DND-41 (cell line): ENCODE measurements at regions not wholly inside any gene's neighbourhood (a gene's known extent, or its start where the extent isn't known, plus 50 kb on each side); places are given as distances from the start of the nearest gene placed in this dataset.

Experiments used
- ATAC-seq: fragments of 200-7000 bp; cut with Tn5 transposase; 3 replicates; pipeline ENCODE4 v1.9.1; 2021; ENCODE audit warnings: low read depth; ENCODE audit not compliant: insufficient read depth
- DNase-seq: peaks from one replicate; pipeline ENCODE4 v3.0.0-alpha.2; 2020
- H2AFZ ChIP-seq: 2 replicates; pipeline ENCODE4 v1.6.0; 2012; ENCODE audit warnings: low read depth, low read length
- H3K27ac ChIP-seq: 2 replicates; pipeline ENCODE4 v1.5.1; 2012; ENCODE audit warnings: low read length, inconsistent platforms
- H3K27me3 ChIP-seq: fragments of 200-600 bp; sonication (generic); 2 replicates; pipeline ENCODE4 v1.6.0; 2012; ENCODE audit warnings: low read length, mild to moderate bottlenecking, inconsistent platforms; ENCODE audit not compliant: insufficient read depth, poor library complexity
- H3K36me3 ChIP-seq: 2 replicates; pipeline ENCODE4 v1.5.1; 2012; ENCODE audit warnings: low read length, inconsistent platforms; ENCODE audit not compliant: insufficient read depth
- H3K4me1 ChIP-seq: 2 replicates; pipeline ENCODE4 v1.5.1; 2012; ENCODE audit warnings: mild to moderate bottlenecking, low read length; ENCODE audit not compliant: insufficient read depth
- H3K4me2 ChIP-seq: 2 replicates; pipeline ENCODE4 v1.6.0; 2012; ENCODE audit warnings: mild to moderate bottlenecking, moderate library complexity, low read length, inconsistent platforms; ENCODE audit not compliant: insufficient read depth
- H3K4me3 ChIP-seq, 2 experiments: fragments of 200-600 bp in 1 of 2; shearing (Covaris generic) in 1 of 2; 2 replicates each; pipeline ENCODE4 v1.5.1; 2012 to 2016; ENCODE audit warnings: inconsistent platforms in 2 of 2, low read length in 2 of 2, mild to moderate bottlenecking in 2 of 2, low read depth in 1 of 2, moderate library complexity in 1 of 2
- H3K79me2 ChIP-seq: 2 replicates; pipeline ENCODE4 v1.6.0; 2012; ENCODE audit warnings: low read length, inconsistent platforms; ENCODE audit not compliant: insufficient read depth
- H3K9ac ChIP-seq: 2 replicates; pipeline ENCODE4 v1.6.0; 2012; ENCODE audit warnings: low read depth, mild to moderate bottlenecking, inconsistent platforms, low read length, moderate library complexity
- H3K9me3 ChIP-seq: 2 replicates; pipeline ENCODE4 v1.5.1; 2012; ENCODE audit warnings: low read length, moderate library complexity, mild to moderate bottlenecking, inconsistent platforms; ENCODE audit not compliant: insufficient read depth, severe bottlenecking
- H4K20me1 ChIP-seq: 2 replicates; pipeline ENCODE4 v1.6.0; 2012; ENCODE audit warnings: low read length; ENCODE audit not compliant: insufficient read depth
- EZH2 ChIP-seq: IDR thresholded peaks from 3 replicates; pipeline ENCODE4 v1.6.1; 2012; ENCODE audit warnings: borderline replicate concordance, low read depth, mild to moderate bottlenecking, moderate library complexity, low read length, inconsistent platforms; ENCODE audit not compliant: severe bottlenecking
- TF ChIP-seq, protein P1 (sequence below): IDR thresholded peaks from 2 replicates; pipeline ENCODE4 v1.5.1; 2012; ENCODE audit warnings: borderline replicate concordance, low read length, moderate library complexity, mild to moderate bottlenecking; ENCODE audit not compliant: poor library complexity, severe bottlenecking; ENCODE audit errors: extremely low read depth

DNA sequence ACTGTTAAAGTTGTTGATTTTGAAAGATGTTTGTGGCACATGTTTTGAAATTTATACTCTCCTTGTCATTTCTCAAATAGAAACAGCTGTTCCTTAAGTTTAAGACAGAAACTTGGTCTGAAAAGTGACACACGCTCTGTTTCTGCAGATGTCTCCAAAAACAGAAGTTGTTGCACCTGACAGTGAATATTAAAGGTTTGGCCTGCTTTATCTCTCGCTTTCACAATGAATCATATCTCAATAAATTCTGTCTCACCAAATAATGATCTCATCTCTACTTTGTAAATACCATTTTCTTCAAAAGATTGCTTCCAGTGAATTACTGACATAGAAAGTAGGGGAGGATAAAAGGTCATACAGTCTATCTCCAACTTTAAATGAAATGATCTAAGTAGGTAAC is 294.9 kb upstream of the SYT4 start:
- H3K4me1 ChIP-seq, result no peaks in the 10 kb centered on the region
- H3K9ac ChIP-seq, result no peak overlapping the region
- H2AFZ ChIP-seq, result no peak overlapping the region
- H3K79me2 ChIP-seq, result no peaks in the 10 kb centered on the region
- no peaks in the 10 kb centered on the region for H3K9me3 ChIP-seq
- TF ChIP-seq, protein P1, sequence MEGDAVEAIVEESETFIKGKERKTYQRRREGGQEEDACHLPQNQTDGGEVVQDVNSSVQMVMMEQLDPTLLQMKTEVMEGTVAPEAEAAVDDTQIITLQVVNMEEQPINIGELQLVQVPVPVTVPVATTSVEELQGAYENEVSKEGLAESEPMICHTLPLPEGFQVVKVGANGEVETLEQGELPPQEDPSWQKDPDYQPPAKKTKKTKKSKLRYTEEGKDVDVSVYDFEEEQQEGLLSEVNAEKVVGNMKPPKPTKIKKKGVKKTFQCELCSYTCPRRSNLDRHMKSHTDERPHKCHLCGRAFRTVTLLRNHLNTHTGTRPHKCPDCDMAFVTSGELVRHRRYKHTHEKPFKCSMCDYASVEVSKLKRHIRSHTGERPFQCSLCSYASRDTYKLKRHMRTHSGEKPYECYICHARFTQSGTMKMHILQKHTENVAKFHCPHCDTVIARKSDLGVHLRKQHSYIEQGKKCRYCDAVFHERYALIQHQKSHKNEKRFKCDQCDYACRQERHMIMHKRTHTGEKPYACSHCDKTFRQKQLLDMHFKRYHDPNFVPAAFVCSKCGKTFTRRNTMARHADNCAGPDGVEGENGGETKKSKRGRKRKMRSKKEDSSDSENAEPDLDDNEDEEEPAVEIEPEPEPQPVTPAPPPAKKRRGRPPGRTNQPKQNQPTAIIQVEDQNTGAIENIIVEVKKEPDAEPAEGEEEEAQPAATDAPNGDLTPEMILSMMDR, result no peak
- TF ChIP-seq EZH2, result no peak
- no peak for DNase-seq
- H3K27me3 ChIP-seq, result peaks cover 9% of the 10 kb centered on the region
- no peaks in the 10 kb centered on the region for H3K36me3 ChIP-seq
- no peak for ATAC-seq
- no peak overlapping the region for H3K4me2 ChIP-seq
- no peaks in the 10 kb centered on the region for H4K20me1 ChIP-seq
- H3K4me3 ChIP-seq, result no peak overlapping the region
- no peak overlapping the region for H3K27ac ChIP-seq

DNA sequence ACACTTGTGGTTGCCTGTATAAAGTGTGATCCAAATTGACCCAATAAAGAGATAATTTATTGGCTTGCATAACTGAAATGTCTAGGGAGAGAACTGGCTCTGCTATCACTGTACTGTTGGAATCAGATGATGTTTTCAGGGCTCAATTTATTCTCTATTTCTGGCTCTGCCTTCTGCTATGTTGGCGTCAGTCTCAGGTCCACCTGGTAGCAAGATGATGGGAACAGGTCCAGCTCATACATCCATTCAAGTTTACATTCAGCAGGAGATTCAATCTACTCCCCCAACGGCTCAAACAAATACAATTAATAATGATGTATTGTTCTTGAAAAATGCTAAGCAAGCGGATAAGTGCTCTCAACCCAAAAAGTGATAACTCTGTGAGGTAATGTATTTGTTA is 297.7 kb upstream of the SYT4 start:
- Histone ChIP-seq H3K4me3 (no peak overlapping the region), H3K4me1 (no peaks in the 10 kb centered on the region), H3K27me3 (peaks cover 8% of the 10 kb centered on the region), H3K27ac (no peak overlapping the region), H4K20me1 (no peaks in the 10 kb centered on the region), H3K9ac (no peak overlapping the region), H3K9me3 (no peaks in the 10 kb centered on the region), H3K36me3 (no peaks in the 10 kb centered on the region), H3K79me2 (no peaks in the 10 kb centered on the region), H2AFZ (no peak overlapping the region), H3K4me2 (no peak overlapping the region)
- no peak for TF ChIP-seq EZH2
- TF ChIP-seq, protein P1, result no peak
- DNase-seq (no peak), ATAC-seq (no peak)

DNA sequence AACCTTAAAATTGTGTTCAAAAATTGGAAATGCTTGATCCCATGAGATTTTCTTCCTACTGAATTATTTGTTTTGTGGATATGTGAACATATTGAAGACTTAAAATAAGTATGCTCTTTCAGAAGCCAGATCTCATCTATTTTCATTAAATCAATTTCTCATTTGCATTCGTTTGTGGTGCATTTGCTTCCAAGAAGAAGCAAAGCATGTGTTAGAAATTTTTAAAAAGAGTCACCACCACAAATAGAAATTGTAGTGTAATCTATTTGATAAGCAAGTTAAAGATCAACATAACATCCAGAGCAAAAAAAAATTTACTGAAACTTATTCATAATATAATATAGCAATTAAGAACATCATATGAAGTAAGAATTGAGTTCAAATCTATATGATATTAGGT is 300.9 kb upstream of the SYT4 start:
- Histone ChIP-seq H3K79me2 (no peaks in the 10 kb centered on the region), H3K9ac (no peak overlapping the region), H3K36me3 (no peaks in the 10 kb centered on the region), H4K20me1 (no peaks in the 10 kb centered on the region), H3K27ac (no peak overlapping the region), H2AFZ (no peak overlapping the region), H3K9me3 (no peaks in the 10 kb centered on the region), H3K4me1 (no peaks in the 10 kb centered on the region), H3K4me3 (no peak overlapping the region), H3K4me2 (no peak overlapping the region), H3K27me3 (peaks cover 7% of the 10 kb centered on the region)
- ATAC-seq, result no peak
- no peak for TF ChIP-seq EZH2
- TF ChIP-seq, protein P1, result no peak
- no peak for DNase-seq

DNA sequence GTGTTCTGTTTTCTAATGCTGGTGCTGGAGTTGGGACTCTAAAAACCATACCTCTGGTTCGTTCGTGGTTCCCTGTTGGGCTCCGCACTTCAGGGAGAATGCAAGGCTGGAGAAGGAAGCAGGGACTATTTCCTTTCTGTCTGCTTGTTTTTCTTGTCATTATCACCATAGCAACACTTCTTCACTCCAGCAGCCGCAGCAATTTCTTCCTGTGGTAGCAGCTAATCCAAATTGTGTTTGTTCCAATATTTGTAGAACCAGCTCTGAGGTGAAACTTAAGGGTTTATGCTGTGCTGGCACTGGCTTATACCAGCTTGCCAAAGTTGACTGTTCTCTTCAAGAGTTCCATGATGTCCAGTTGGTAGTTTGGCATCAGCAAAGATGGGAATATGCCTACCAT is 301.4 kb upstream of the SYT4 start:
- Histone ChIP-seq H3K27ac (no peak overlapping the region), H3K36me3 (no peaks in the 10 kb centered on the region), H4K20me1 (no peaks in the 10 kb centered on the region), H3K9me3 (no peaks in the 10 kb centered on the region), H3K4me3 (no peak overlapping the region), H3K79me2 (no peaks in the 10 kb centered on the region), H2AFZ (no peak overlapping the region), H3K4me1 (no peaks in the 10 kb centered on the region), H3K27me3 (peaks cover 7% of the 10 kb centered on the region), H3K9ac (no peak overlapping the region), H3K4me2 (no peak overlapping the region)
- DNase-seq (no peak), ATAC-seq (no peak)
- TF ChIP-seq, protein P1, result no peak
- TF ChIP-seq EZH2, result no peak
